Stimulated activated CD4-positive, alpha-beta T cell treated with anti-CD3 and anti-CD28 coated beads, Interleukin-12 subunit alpha, Interleukin-12 subunit beta, amount 100 ng/mL, for 48 hours (primary cell): ENCODE measurements at regions not wholly inside any gene's neighbourhood (a gene's known extent, or its start where the extent isn't known, plus 50 kb on each side); places are given as distances from the start of the nearest gene placed in this dataset.
"Not testable (repeated sequence)": the region's sequence is repeated elsewhere in the genome, so short reads cannot be mapped to it uniquely, and the experiment has no call there.

ENCODE experiments used
- DNase-seq, 3 donors: peaks; one replicate each; pipeline ENCODE4 v3.0.0-alpha.2; 2020; ENCODE audit warnings: low read depth in 2 of 3, low spot score in 1 of 3

DNA sequence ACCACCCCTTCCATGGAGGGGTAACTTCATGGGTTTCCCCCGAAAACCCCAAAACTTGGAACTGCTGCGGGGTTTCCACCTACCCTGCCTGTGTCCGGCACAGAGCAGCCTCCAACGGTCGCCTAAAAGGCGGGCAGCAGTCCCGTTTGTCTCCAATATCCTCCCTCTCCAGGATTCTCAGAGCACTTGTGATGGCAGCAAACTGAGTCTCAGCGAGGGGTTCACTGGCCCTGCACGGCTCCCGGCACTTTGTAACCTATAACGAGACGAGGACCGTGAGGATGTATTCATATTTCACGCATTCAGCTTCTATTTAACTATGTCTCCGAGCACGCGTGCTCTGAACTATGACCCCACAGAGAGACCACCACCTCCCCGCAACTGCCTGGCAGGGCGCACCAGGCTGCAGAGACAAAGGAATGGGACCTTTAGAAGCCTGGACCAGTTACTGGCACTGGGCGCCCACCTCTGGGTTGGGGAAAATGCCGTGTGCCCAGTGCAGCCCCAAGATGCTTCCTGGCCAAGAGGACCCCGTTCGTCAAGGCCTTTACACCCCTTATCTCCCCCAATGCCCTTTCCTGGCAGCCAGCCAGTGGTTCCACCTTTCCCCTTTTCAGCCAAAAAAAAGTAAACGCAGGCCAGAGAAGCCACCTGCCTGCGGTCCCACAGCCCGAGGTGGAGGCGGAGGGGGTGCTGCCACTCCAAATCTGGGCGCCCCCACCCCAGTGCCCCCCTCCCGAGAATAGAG, 173.1 kb upstream of the RTL1 start:
- no peak for DNase-seq

DNA sequence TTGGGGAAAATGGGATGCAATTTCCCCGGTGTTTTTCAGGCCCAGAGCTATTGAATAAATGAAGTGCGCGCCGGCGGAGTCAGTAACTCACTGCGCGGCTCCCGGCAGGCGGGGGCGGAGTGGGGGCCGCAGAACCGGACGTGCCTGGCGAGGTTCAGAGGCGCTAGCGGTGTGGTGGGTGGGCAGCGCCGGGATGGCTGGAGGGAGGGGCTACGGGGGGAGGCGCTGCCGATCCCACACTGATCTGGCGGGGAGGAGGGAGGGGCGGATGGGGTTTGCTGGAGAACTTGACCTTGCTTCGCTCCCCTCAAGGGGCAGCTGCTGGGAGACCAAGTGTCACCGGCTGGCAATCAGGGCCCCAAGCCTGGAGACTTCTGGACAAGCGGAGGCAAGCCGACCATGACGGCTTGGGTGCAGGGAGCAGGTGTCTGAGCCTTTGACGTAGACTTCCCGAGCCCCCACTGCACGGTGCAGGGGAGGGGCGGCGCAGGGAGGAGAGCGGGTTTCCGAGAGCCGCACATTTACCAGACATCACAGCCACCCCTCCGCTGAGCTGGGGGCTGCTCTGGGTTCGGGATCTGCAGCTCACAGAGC, 174.1 kb upstream of the RTL1 start:
- no peak for DNase-seq

- no peak for DNase-seq
Measured at GRCh38 chr14:101078170-101078891, 174.8 kb upstream of the RTL1 start.

- DNase-seq, result no peak
Measured at GRCh38 chr14:101078892-101079221, 175.3 kb upstream of the RTL1 start.

DNA sequence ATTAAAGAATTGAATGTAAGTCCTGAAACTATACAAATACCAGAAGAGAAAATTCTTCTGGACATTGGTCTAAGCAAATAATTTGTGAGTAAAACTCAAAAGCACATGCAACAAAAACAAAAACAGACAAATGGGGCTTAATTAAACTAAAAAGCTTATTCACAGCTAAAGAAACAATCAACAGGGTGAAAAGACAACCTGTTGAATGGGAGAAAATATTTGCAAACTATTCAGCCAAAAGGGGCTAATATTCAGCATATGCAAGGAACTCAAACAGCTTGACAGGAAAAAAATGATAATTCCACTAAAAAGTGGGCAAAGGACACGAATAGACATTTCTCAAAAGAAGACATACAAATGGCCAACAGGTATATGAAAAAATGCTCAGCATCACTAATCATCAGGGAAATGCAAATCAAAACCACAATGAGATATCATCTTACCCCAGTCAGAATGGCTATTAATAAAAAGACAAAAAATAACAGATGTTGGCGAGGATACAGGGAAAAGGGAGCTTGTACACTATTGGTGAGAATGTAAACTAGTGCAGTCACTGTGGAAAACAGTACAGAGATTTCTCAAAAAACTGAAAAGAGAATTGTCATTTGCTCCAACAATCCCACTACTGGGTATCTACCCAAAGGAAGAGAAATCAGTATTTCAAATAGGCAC, 177.5 kb upstream of the RTL1 start:
- DNase-seq, result no peak

GRCh38 chr14:101082036-101082435, 178.5 kb upstream of the RTL1 start:
- DNase-seq, result no peak

DNA sequence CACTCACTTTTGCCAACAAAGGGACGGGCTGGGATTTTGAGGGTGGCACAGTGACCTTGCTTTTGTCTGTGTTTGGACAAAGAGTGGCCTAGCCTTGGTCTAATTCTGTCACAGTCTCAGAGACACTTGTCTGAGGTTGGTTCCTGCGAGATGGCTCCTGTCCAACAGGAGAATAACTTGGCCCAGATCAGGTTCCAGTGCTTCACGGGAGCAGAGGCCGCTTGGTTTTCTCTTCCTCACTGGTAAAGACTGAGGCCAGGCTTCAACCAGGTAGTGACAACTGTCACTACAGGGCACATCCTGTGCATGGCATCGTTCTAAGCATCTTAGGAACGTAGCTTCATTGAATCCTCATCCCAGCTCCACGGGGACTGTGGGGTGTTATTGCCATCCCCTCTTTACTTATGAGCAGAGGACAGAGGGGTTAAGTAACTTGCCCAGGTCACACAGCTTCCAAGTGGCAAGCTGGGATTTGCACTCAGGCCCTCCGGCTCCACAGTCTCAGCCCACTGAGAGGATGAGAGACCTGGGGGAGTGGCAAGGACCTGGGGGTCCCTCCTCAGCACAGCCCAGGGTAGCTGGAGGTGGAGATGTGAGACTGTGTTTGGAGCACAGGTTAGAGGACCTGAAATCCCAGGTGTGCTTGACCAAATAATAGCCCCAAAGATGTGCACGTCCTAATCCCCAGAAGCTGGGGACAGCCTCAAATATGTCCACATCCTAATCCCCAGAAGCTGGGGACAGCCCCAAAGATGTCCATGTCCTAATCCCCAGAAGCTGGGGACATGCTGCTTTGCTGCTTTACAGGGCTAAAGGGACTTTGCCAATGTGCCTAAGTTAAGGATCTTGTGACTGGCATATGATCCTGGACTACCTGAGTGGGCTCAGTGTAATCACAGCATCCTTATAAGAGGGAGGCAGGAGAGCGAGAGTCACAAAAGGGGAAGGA, 179.2 kb upstream of the RTL1 start:
- DNase-seq, result no peak

DNA sequence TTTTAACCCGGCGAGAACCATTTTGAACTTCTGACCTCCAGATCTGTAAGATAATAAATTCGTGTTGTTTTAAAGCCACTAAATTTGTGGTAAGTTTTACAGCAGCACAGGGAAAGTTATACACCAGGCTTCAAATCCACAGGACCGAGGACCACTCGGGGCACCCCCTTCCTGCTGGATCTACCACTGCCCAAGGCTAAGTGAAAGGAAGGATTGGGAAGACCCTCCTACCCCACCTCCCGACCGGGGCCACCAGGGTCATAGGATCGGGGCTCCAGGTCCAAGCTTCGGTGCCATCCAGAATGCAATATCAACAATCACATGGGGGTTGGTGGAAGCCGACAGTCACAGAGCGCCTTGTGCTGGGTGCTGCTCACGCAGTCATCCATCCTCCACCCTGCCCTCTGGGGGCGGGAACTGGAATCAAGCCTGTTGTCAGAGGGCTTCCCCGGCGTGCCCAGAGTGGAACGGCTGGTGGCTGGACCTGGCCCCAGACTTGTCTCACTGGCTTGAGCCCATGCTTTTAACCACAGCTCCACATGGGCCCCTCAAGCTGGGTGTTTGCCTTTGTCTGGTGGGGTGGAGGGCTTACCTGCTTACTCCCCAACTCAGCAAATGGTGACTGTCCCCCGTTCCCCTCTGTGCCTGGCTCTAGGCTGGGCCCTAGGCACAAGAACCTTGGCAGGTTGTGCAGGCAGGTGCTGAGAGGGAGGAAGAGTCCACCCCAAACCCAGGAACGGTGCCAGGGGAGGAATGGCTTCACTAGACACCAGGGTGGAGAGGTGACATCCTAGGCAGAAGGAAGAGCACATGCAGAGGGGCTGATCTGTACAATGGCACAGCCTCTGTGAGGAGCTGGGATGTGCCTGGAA, 180.3 kb upstream of the RTL1 start:
- DNase-seq, result no peak

- DNase-seq, result no peak
Measured at GRCh38 chr14:101084436-101084826, 180.9 kb upstream of the RTL1 start.

DNA sequence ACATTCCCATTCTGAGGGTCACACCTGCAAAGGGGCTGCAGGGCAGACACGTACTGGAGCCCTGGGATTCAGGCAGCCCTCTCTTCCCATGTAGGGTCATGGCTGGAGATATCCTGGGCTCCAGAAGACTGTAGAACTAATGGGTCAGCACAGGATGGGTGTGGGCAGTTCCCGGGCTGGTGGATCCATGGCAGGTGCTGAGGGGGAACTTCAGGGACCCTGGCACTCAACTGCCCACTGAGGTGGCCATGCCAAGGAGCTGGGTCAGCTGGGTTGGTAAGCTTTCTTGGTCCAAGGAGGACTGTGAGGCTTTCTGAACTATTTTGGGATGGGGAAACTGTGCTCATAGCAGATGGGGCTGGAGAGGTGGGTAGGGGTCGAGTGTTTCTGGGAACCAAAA, 183.4 kb upstream of the RTL1 start:
- DNase-seq, result no peak

- no peak for DNase-seq
Measured at GRCh38 chr14:101087614-101088394, 184.3 kb upstream of the RTL1 start.

GRCh38 chr14:101088395-101088667, 184.8 kb upstream of the RTL1 start:
- DNase-seq, result no peak

DNA sequence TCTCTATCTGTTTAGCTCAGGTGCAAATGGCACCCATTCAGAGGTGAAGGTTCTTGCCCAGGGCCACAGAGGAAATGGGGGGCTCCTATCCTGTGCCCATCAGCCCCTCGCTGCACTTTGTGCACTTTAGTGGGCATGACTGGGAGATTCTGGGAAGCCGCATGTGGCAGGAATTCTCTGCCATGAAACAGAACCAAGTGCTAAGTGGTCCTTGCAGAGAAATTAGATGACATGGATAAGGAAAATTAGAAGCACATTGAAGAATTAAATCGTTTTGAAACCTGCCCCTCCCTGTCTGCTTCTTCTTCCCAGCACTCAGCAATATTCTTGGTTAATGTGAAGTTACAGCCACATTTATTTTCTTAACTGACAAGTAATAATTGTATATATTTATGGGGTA, 185.2 kb upstream of the RTL1 start:
- DNase-seq, result no peak

GRCh38 chr14:101090478-101090877, 187.0 kb upstream of the RTL1 start:
- DNase-seq, result not testable (repeated sequence)

GRCh38 chr14:101090976-101091375, 187.5 kb upstream of the RTL1 start:
- no peak for DNase-seq

DNA sequence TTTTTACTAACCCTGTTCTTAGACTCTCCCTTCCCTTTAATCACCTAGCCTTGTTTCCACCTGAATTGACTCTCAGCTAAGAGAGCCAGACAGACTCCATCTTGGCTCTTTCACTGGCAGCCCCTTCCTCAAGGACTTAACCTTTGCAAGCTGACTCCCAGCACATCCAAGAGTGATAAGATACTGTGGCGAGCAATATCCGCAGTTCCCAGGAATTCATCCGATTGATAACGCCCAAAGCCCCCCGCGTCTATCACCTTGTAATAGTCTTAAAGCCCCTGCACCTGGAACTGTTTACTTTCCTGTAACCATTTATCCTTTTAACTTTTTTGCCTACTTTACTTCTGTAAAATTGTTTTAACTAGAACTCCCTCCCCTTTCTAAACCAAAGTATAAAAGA, 191.4 kb upstream of the RTL1 start:
- not testable (repeated sequence) for DNase-seq

GRCh38 chr14:101096551-101096950, 193.0 kb upstream of the RTL1 start:
- no peak for DNase-seq

- DNase-seq, result no peak
Measured at GRCh38 chr14:101097109-101097793, 193.7 kb upstream of the RTL1 start.

DNA sequence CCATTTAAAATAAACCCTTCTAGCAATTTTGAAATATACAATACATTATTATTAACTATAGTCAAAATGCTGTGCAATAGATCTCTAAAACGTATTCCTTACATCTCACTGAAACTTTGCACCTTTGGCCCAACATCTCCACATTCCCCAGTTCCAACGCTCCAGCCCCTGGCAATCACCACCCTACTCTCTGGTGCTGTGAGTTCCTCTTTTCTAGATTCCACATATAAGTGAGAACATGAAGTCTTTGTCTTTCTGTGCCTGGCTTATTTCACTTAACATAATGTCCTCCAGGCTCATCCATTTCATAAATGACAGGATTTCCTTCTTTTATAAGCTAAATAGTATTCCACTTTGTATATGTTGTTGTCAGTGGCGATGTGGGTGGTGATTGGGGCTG, 194.7 kb upstream of the RTL1 start:
- no peak for DNase-seq
